SW480 (cell line): ENCODE measurements at regions not wholly inside any gene's neighbourhood (a gene's known extent, or its start where the extent isn't known, plus 50 kb on each side); places are given as distances from the start of the nearest gene placed in this dataset.
A peak's percentile ranks its signal among the peaks of the same experiment; 100 is the strongest.
"Not testable (repeated sequence)": the region's sequence is repeated elsewhere in the genome, so short reads cannot be mapped to it uniquely, and the experiment has no call there.

Experiments used
- DNase-seq: peaks from one replicate; pipeline ENCODE4 v3.0.0-alpha.2; 2016; ENCODE audit warnings: low spot score

DNA sequence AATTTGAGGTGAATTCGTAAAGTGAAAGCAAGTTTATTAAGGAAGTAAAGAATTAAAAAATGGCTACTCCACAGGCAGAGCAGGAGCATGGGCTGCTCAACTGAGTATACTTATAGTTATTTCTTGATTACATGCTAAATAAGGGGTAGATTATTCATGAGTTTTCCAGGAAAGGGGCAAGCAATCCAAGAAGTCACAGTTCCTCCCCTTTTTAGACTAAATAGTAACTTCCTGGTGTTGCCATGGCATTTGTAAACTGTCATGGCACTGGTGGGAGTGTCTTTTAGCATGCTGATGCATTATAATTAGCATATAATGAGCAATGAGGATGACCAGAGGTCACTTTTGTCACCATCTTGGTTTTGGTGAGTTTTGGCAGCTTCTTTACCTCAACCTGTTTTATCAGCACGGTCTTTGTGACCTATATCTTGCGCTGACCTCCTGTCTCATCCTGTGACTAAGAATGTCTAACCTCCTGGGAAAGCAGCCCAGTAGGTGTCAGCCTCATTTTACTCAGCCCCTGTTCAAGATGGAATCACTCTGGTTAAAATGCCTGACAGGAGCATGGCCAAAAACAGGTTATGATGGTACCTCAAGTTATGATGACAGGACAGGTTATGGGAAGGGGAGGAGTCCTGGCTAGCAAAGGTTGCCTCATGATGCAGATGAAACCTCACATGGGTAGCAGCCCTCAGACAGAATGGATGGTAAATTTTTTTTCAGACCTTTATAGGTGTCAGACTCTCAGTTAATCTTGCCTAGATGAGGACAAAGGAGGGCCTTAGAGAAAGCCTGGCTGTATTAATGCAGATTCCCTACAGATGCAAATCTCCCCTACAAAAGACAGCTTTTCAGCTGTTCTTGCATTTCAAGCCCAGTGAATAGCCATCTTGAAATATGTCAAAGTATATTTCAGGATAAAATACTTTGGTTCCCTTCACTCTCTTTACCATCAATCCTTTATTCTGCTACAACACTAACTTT, 49.7 kb downstream of the SIPA1L2 start:
- DNase-seq: no peak

DNA sequence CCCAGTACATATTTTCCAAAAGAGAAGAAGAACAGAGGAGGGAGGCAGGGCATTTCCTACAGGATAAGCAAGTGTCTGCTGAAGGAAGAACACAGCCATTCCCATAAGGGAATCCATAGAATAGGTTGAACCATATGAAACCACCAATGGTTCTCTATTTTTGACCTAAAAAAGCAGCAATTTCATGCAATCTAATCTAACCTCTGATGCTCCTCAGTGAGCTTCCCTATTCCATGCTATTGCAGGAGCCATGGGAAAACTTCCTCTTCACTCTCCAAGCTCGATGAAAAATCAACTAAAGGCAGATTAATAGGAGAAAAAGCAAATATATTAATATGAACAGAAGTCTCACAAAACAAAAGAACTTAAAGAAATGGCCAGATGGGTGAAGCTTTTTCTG, 50.5 kb downstream of the SIPA1L2 start:
- no peak for DNase-seq

DNA sequence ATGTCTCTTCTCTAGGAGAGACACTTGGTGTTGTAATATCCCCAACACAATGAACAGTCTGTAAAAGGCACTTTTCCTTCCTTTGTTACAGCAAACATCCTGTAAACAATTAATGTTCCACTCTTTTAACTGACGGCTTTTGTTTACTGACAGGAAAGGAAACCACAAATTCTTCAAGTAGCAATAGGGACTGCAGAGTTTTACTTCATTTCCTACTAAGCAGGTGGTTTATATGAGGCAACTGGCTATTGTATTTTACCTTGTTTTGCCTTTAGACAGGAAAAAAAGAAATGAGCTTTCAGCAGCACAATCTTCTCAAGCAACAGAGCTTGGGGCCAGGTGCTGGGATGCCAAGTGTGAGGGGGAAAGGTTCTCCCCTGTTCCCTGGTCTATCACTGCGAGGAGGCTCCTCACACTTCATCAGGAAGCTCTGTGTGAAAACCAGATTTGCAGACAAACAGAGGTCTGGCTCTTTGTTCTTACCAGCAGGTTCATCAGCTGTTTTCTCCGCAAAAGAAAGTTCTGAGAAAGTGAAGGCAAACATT, 51.2 kb downstream of the SIPA1L2 start:
- peak; percentile 16 for DNase-seq

DNA sequence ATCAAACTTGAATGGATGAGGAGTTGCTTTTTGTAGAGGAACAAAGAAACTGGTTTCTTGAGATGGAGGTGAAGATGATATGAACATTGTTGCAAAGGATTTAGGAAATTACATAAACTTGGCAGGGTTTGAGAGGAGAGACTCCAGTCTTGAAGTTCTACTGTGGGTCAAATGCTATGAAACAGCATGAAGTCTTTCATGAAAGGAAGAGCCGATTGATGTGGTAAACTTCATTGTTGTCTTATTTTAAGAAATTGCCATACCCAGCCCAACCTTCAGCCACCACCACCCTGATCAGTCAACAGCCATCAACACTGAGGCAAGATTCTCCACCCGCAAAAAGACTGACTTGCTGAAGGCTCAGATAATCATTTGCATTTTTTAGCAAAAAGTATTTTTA, 52.2 kb downstream of the SIPA1L2 start:
- DNase-seq: no peak

DNA sequence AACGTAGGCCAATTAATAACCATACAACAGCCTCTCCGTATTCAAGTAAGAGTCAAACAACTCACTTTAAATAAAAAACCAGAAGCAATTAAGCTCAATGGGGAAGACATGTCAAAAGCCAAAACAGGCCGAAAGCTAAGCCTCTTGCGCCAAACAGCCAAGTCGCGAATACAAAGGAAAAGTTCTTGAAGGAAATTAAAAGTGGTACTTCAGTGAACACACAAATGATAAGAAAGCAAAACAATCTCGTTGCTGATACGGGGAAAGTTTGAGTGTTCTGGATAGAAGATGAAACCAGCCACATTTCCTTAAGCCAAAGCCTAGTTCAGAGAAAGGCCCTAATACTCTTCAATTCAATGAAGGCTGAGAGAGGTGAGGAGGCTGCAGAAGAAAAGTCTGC, 53.4 kb downstream of the SIPA1L2 start:
- DNase-seq: no peak

DNA sequence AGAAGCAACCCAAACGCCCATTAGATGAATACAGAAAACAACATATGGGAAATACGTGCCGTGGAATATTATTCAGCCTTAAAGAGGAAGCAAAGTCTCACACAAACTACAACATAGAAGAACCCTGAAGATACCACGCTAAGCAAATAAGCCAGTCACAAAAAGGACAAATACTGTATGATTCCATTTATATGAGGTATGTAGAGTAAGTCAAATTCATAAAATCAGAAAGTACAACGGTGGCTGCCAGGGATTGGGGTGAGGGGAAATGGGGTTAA, 54.2 kb downstream of the SIPA1L2 start:
- DNase-seq: no peak

DNA sequence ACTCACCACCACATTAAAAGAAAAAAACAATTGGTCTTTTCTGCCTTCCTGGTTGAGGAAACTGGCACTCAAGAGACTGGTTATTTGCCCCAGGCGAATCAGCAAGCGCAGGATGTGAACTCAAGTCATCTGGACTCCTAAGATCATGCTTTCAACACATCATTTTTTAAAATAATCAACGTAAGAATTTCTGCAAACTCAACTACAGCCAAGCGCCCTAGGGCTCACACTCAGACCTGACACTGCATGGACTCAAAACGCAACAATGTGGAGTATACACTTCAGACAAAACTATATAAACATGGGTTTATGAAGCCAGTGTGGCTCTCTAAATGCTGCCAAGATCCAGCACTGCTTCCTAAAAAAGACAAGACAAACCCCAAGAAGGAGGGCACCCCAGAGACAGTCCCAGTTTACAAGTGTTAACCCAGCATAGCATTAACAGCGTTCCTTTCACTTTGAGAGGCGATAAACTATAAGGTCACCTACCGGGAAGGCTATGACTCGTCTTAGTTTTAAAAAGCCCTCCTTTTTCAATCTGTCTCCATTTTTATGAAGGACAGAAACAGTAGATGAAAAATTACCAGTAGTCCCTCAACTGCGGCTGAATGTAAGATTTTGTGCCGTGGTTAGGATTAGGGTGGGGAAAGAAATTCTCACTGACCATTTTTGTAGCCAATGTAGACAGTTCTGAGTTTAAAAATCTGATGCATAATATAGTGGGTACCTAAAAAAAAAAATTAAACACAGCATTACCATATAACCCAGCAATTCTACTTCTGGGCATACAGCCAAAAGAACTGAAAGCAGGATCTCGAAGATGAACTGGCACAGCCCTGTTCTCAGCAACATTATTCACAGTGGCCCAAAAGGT, 54.8 kb downstream of the SIPA1L2 start:
- no peak for DNase-seq

DNA sequence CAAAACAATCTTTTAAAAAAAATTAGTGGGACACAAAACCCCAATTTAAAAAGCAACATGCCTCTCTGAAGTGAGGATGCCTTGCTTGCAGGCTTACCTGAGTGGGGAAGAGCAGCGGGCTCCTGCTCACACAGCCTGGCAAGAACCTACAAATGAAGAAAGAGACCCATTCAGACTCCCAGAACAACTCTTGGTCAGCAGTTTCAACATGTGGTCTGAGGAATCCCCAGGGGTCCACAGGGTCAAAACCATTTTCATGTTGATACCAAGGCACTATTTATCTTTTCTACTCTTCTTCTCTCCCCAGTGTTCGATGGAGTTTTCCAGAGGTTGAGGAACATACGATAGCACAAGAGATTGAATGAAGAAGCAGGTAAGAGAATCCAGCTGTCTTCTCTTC, 55.9 kb downstream of the SIPA1L2 start:
- no peak for DNase-seq

DNA sequence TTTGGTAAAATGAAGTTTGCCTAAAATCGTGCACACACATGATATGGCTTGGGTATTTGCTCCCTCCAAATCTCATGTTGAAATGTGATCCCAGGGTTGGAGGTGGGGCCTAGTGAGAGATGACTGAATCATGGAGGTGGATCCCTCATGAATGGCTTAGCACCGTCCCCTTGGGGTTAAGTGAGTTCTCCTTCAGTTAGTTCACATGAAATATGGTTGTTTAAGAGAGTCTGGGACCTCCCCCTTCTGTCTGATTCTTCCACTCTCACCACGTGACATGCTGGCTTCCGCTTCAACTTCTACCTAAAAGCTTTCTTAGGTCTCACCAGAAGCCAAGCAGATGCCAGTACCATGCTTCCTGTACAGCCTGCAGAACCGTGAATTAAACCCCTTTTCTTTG, 58.4 kb downstream of the SIPA1L2 start:
- no peak for DNase-seq

DNA sequence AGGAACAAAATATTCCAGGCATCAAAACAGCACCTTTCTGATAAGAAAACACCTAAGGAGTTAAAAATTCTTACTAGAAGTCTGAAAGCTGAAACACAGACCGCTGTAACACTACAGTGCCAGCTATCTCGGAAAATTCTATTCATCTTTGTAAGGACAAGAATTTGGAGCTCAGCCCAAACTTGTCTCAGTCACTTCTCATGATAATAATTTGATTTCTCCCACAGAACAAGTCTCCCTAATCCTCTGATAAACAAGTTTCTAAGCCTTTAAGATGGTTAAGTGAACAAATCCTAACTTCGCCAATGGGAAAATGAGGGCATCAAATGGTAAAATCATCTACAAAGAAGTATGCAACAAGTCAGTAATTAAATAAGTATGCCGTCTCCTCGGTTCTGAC, 59.9 kb downstream of the SIPA1L2 start:
- DNase-seq: no peak

DNA sequence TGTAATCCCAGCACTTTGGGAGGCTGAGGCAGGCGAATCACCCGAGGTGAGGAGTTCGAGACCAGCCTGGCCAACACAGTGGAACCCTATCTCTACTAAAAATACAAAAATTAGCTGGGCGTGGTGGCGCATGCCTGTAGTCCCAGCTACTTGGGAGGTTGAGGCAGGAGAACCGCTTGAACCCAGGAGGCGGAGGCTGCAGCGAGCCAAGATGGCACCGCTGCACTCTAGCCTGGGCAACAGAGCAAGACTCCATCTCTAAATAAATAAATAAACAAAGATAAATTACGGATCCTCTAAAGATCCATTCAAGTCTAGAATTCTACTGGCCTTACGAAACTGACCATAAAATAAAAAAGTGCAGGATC, 60.4 kb downstream of the SIPA1L2 start:
- DNase-seq: not testable (repeated sequence)

DNA sequence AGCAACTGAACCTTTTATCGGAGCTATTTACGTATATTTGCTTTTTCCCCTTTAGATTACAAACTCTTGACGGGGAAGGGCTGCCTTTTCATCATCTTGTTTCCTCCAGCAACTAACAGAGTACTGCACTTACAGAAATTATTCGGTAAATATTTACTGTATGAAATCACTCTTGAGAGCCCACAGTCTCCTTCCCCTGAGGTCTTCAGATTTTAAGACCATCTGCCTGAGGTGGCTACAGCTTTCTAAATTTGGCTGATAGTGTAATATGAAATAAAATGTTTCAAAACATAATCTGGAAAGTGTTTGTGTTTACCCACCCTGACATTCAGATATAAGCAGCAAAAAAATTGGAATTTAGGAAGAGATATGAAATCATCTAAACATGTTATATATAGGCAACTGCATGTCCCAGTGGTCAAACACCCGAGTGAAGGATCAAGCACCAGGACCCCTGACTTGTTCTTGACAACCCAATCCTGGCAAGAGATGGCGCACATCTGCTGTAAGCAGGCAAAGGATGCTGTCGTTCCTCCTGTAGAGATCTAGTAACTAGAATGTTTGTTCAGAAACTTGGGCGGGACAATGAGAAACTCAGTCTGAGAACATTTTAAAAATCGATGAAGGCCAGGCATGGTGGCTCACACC, 60.9 kb downstream of the SIPA1L2 start:
- no peak for DNase-seq

DNA sequence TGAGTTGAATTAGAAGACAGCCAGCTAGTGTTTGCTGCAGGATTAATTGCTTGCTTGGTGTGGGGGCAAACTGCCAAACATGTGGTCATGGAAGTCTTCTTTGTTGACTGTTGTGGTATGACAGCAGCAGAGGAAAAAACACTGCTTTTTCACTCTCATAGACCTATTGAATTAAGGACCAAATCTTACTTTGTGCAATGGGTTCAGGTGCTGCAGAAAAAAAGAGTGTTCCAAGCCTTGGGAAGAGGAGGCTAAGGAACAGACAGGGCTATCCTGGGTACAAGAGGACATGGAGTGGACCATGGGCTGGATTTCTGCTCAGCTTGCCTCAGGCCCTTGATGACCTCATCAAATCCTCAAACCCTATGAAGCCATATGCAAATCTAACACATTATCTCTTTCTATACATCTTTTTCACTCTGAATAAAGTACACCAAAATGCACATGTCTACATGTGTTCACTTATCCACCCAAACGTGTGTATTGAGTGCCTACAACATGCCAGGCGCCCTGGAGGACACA, 61.5 kb downstream of the SIPA1L2 start:
- no peak for DNase-seq

DNA sequence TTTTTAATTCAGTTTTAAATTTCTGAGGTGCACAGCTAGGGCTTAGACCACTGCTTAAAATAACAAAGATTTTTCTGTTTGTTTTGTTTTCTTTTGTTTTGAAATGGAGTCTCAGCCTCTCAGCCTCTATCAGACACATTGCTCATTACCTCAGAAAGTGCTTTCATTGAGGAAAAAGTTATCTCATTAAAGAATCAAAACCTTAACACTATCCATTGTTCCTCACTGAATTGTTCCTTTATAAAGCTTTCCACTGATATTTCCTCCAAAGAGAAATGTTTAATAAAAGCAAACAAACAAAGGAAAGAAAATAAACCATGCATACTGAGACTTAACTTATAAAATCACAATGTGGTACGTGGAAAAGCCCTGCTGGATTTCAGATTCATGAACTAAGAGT, 63.8 kb downstream of the SIPA1L2 start:
- no peak for DNase-seq

DNA sequence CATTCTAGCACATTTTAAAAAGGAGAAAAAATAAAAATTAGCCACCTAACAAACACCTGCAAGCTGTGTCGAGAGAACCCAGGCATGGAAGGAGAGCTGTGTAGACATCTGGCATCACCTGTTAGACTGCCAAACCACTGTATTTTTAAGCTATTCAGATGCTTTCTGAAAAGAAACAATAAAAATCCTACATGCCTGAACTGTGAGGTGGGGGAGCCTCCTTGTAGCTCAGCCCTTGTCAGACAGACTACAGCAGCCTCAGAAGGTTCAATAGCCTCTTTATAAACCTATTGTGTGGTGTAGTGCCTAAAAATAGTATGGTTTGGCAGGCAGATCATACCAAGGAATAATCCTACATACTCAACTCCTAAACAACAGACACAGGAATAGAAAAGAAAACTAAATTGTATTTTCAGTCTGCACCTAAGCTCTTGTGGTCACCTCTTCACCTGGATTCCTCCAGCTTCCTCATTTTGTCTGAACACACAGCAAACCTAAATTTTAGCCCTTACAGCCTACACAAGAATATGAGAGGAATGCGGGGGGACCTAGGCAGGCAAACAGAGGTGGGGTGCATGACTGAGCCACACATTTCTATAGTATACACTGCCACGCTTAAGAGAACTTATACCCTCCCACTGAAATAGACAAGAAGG, 67.0 kb downstream of the SIPA1L2 start:
- no peak for DNase-seq

DNA sequence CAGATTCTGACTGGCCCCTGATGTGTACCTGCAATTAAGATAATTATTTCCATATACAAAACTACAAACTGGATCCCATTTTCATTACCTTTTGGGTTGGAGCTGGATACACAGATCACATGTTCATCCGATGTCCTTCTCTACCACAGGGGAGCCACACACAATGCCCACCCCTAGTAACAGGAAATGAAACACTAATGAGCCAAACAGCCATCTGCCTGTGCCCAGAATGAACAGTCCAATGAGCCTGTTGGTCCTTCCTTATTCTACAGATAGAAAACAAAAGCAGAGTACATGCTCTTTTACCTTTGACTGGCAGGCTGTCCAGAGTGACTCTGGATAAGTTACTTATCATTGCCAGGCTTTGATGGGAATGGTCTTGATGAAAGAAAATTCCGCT, 68.6 kb downstream of the SIPA1L2 start:
- DNase-seq: no peak

DNA sequence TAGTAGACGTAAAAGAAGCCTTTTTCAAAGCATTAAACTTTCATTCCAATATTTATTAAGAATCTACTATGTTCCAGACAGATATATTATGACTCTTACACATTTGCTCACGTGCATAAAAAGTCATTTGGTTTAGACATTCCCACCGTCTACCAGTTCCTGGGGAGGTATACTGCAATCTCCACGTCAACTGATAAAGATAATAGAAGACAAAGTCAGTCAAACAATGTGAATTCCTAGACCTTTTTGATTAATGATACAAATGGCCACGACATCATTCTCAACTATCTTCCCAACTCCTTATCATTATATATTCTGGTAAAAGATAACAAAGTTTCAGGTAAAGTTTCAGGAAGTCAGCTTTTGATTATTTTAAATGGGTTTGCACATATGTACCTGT, 69.0 kb downstream of the SIPA1L2 start:
- no peak for DNase-seq

DNA sequence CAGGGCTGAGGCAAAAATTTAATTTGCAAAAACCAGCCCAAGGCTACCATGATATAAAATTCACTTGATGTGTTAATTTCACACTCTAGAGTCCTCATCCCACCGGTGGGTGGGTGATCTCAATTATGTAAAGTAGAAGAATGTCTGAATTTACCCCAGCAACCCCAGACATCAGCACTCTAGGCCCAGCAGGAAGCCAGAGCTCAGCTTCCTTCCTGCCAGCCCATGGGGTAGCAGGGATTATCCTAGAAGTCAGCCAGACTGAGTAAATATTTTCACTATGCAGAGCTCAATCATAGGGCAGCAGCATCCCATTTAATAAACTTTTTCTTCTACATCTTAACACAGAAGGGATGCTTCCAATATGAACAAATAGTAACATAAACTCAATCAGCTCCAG, 71.0 kb downstream of the SIPA1L2 start:
- no peak for DNase-seq

DNA sequence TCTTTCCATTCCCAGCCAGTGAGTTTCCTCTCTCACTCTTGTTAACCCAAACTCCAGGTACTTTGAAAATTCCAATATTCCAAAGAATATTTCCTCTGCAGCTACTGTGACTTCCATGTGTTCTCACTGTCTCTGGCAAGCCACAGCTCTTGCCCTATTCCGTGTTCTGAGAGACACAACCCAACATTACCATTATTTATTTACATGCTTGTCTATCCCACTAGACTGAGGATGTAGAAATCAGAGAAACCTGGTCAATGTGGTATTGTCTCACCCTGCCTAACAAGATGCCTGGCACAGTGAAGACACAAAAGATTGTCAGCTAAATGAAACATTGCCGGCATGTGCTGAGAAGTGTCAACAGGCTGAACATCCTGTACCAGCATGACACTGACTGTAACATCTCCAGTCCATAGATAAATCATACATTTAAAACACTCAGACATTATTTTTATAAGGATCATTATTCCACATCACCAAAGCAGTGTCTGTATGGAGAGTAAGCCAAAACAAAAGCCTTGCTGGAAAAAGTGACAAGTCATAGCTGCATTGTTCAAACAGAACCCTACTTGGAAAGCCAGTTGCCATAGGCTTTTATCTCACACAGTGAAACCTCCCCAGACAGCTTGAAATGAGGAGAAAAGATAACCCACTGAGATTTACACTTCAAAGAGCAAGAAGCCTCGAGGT, 72.3 kb downstream of the SIPA1L2 start:
- no peak for DNase-seq

DNA sequence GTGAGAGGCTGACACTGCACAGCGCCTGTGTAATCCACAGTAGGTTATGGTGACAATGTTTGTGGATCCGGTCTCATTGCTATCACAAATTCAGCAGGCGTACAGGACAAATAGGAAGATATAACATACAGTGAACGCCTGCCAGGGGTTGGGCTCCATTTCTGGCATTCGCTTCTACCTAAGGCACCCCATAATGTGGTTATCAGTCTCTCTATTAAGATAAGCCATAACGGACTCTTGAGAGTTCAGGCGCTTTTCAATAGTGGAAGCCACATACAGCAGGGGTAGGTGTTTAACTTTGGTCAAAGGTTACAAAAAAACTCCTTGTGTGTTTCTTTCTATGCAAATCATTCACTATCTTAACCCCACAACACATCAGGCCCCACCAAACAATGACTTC, 72.8 kb downstream of the SIPA1L2 start:
- no peak for DNase-seq

DNA sequence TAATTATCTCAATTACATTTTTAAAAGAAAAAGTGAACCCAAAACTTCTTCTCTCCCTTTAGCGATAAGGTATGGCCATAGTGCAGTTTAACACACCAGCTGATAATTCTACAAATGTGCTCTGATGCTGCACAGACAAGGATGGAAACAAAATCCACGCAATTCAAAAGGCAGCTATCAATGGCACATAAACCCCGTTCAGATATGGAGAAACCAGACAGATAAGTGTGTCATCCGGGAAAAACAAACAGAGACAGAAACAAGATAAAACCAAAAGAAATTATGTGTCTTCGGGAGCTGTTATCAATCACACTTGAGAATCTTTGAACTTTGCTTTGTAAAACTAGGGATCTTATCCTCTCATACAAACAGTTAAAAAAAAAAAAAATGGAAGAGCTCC, 73.6 kb downstream of the SIPA1L2 start:
- DNase-seq: no peak
